ENCODE measurements at regions not wholly inside any gene's neighbourhood (a gene's known extent, or its start where the extent isn't known, plus 50 kb on each side); places are given as distances from the start of the nearest gene placed in this dataset.
"Not testable (repeated sequence)": the region's sequence is repeated elsewhere in the genome, so short reads cannot be mapped to it uniquely, and the experiment has no call there.

- TF ChIP-seq EZH2 (IDR thresholded peaks at IDR 0.05; ENCODE audit: low read depth); CTCF (conservative IDR thresholded peaks at IDR 0.05): not testable (repeated sequence)
Measured at GRCh38 chr22:23448499-23449288, 131.4 kb downstream of the IGLL1 start.

All from PC-9 (cell line).